OCI-LY1 (cell line): ENCODE measurements at regions not wholly inside any gene's neighbourhood (a gene's known extent, or its start where the extent isn't known, plus 50 kb on each side); places are given as distances from the start of the nearest gene placed in this dataset.

Experiments
- CTCF ChIP-seq: fragments of 200-600 bp; sonication (generic), shearing (Covaris generic); IDR thresholded peaks from 2 replicates; pipeline ENCODE4 v1.5.1; 2017; ENCODE audit warnings: mild to moderate bottlenecking, antibody characterized with exemption, low read length, moderate library complexity, mixed read lengths
- EZH2 ChIP-seq: fragments of 200-600 bp; sonication (generic), shearing (Covaris generic); IDR thresholded peaks from 2 replicates; pipeline ENCODE4 v1.8.0; 2017; ENCODE audit warnings: borderline replicate concordance, mixed run types, mild to moderate bottlenecking, antibody characterized with exemption, low read length, moderate library complexity, mixed read lengths

GRCh38 chr7:67487316-67487715, 490.7 kb downstream of the TYW1 start:
- TF ChIP-seq CTCF: no peak
- TF ChIP-seq EZH2: no peak
